HG03139 (cell line): ENCODE measurements at regions not wholly inside any gene's neighbourhood (a gene's known extent, or its start where the extent isn't known, plus 50 kb on each side); places are given as distances from the start of the nearest gene placed in this dataset.

Source experiments
- ATAC-seq: cut with Tn5 transposase; IDR thresholded peaks from one replicate; pipeline ENCODE4 v1.9.1; 2021; ENCODE audit not compliant: unreplicated experiment

DNA sequence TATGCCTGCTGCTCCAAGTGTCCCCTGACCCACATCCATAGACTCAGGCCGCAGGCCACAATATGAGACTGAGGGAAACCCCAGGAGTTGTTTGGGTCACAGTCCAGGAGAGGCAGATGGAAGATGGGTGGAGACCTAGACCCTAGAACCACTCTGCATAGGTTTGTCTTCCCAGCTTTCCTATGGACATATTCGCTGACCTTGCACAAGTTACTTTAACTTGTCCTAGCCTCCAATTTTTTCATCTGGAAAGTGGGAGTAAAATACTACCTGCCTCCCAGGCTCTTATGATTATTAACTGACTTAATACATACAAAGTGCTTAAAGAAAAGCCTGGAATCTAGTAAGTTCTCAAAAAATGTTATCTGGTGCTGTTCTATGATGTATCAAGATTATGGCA is 157.1 kb upstream of the IFNG-AS1 start:
- ATAC-seq, result no peak

DNA sequence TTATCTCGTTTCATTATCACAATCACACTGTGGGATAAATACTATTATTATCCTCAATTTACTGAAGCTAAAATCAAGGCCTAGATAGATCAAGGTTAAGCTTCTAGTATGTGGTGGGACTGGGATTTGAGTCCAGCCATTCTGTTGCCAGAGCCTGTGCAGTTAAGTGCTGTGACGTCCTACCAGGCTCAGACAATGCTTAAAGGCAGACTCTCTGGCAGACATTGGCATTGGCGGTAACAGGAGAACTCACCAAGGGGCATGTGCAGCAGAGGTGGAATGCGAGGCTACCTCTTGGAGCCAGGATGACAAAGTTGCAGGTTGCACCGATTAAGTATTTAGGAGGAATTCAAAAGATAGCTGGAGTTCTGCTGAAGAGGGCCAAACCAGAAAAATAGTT is 155.6 kb upstream of the IFNG-AS1 start:
- no peak for ATAC-seq

DNA sequence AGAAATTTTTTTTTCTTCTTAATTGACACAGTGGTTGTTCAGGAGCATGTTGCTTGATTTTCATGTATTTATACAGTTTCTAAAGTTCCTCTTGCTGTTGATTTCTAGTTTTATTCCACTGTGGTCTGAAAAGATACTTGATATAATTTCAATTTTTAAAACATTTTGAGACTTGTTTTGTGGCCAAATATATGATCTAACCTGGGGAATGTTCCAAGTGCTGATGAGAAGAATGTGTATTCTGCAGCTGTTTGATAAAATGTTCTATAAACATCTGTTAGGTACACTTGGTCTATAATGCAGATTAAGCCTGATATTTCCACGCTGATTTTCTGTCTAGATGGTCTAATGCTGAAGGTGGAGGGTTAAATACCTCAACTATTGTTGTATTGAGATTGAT is 151.4 kb upstream of the IFNG-AS1 start:
- ATAC-seq, result no peak

DNA sequence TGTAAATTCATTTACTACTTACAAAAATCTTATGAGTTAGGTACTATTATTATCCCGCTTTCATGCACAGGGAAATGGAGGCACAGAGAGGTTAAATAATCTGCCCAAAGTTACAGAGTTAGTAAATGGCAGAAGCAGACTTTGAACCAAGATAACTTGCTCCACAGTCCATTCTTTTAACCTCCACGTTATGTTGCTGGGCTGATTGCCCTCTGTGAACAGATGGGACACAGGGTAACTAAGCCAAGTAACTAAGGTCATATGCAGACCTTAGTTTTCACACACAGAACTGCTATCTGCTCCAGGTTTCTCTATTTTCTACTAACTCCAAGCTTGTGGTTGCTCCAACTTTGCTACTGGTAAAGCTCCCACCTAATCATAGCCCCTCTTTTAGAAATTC is 147.1 kb upstream of the IFNG-AS1 start:
- no peak for ATAC-seq

DNA sequence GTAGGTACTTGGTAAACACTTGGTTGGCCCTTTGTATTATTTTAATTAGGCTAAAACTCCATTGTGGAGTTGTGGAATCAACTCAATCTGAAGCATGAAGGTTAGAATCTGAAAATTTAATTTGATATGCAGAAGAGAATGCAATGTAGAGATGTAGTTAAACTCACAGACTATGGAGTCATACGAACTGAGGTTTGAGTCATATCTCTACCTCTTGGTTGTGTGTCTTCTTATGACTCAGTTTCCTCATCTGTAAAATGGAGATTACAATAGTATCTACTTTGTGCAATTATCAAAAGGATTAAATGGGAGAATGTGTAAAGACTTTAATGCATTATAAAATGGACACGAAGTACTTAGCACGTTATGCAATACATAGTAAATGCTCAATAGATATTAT is 146.0 kb upstream of the IFNG-AS1 start:
- ATAC-seq, result no peak

DNA sequence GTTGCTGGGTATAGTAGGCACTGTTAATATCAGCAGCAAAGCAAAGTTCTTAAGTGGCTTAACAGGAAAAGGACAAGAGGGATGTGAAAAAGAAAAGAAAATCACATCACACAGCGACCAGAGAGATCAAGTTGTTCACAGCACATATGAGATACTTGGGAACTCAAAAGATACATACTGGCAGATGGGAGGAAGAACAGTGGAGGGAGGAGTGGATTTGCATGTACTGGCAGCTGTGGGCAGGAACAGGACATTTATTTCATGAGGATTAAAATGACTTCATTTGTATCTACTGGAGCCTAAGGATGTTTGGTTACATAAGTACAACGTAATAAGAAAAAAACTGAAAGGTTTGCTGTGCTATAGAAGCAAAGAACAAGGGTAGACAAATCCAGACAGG is 136.5 kb upstream of the IFNG-AS1 start:
- ATAC-seq, result no peak

DNA sequence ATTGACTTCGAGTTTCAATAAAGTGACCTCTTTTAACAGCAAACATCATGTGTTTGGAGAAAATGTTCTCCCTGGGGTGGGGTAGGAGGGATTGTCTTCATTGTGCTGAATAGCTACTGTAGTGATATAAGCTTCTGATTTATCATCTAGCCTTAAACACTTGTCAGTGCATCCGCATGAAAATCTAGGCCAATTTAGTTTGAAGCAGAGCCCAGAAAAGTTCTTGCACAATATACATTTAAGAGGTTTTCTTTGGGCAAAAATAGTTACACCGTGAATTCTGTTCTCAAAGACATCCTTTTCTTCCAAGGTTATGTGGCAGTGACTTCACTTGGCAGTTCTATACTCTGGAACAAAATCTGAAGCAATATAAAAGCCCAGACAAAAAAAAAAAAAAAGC is 136.0 kb upstream of the IFNG-AS1 start:
- no peak for ATAC-seq

DNA sequence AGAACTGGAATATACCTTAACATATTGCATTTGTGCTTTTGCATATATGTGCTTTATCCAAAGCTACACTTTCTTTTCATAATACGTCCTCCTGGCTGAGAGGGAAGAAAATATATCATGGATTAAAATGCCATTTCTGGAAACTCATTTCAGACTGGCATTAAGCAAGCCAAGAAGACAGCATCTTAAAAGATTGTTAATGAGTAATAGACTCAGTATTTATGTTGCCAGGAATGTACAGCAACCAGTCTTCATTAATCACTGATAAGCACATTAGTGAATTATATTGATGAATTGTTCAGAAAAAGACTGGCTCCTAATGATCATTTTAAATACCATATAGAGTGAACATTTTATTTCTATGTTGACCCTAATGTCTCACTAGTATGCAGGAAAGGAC is 134.9 kb upstream of the IFNG-AS1 start:
- ATAC-seq, result no peak

DNA sequence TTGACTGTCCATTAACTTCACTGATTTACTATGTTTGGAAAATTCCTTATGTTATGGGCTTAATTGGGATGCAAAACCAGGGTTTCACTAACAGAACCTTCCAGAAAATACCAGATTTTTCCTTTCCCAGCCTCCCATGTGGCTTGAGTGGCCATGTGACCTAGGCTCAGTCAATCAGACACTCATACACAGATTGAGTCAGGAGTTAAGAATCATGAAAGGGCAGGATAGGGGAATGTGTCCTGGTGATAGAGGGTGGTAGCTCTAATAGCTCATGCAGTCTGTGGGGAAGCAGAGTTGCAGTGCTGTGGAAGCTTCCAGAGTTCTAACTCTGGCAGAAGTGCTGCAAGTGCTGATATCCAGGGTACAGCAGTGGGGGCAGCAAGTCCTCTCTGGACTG is 134.1 kb upstream of the IFNG-AS1 start:
- ATAC-seq, result no peak

DNA sequence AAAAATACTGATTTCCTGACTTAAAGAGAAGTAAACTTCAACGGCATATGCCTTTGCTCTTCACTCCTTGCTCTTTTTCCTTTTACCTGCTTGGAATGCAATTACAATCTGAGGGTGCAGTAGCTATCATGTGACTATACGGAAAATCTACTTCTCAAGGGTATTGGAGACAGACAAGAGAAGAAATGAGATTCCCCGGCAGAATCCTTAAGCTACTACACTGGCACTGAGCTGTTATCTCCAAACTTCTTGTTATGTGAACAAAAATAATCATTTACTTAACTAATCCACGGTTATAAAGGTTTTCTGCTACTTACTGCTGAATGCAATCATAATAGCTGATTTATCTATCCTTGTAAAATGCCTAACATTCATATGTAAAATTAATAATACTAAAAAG is 118.0 kb upstream of the IFNG-AS1 start:
- no peak for ATAC-seq

DNA sequence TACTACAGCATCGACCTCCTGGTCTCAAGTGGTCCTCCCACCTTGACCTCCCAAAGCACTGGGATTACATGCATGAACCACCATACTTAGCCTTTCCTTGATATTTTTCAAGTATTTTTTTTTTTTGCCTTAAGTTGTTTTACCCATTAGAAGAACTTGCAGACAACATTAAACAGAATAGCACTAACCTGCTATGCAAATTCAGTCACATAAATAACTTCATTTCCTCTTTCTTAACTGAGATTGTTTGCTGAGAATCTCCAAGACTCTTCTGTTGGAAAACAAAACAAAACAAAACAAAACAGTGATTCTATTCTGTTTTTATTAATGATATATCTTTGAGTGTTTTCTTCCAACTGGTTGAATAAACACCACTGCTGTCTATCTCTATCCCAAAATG is 115.9 kb upstream of the IFNG-AS1 start:
- ATAC-seq, result no peak

DNA sequence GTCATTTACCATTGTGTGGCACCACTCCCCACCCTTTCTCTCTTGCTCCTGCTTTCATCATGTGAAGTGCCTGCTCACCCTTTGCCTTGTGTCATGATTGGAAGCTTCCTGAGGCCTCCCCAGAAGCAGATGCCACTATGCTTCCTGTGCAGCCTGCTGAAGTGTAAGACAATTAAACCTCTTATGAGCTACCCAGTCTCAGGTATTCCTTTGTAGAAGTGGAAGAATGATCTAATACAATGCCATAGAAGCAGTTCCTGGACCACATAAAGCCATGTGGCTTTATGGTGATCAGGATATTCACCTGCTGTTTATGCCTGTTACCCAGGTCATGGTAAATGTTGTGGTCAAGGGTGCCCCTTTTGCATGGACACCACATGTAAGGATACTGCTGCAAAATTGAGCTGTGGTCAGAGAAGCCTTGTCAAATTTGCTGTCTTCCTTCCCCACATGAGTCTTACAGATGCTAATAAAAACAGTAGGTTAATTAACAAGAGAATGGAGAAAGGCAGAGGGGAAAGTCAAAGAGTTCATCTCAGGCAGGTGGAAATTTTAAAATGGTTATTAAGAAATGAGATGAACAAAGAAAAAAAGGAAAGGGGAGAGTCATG is 112.8 kb upstream of the IFNG-AS1 start:
- no peak for ATAC-seq

DNA sequence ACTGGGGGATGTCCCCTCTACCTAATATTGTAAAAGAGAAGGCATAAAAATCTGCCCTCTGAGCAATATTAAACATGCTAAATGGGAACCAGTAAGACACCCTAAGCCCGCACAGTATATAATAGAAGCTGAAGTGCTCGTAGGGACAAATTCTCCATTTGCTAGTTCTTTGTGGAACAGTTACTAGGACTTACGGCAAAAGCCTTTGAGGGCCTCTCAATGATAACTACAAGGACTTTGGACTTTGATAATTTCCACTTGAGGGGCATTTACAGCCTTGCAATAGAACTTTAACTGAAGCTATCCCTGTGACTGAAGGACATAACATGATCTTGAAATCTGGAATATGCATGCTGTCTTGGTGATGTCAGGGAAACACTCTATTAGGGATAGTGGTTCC is 111.5 kb upstream of the IFNG-AS1 start:
- ATAC-seq, result no peak

DNA sequence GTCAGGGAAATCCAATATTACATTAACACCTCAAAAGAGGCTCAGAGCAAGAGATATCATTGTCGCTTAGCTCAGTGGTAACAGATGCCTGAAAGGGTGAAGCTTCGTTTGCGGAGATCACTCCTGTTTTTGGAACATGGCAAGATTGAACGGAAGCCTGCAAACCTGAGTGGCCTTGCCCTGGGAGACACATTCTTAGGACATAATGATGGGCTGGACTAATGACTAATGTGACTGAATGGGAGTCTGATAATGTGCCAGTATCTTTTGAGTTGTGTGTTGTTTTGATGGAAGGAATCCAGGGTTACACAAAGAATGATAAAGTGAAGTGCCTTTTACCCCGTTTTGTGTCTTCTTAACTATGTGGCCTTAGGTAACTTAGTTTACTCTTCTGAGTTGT is 109.3 kb upstream of the IFNG-AS1 start:
- ATAC-seq, result no peak

DNA sequence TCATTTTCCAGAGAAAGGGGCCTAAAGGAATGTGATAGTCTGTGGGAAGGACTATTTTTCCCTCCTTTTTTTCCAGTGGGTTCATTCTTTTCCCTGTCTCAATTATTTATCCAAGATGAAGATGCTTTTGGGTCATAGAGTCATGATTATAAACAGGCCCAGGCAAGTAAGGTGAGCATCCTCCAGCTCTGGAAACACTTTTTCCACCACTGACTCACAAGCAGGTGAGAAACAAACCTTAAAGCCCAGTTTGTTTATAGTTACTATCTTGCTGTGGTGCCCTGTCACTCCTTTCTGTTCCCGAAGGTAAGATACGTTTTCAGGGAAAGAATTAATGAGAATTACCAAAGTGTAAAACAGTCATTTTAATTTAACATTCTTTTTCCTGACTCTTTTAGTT is 107.7 kb upstream of the IFNG-AS1 start:
- no peak for ATAC-seq

DNA sequence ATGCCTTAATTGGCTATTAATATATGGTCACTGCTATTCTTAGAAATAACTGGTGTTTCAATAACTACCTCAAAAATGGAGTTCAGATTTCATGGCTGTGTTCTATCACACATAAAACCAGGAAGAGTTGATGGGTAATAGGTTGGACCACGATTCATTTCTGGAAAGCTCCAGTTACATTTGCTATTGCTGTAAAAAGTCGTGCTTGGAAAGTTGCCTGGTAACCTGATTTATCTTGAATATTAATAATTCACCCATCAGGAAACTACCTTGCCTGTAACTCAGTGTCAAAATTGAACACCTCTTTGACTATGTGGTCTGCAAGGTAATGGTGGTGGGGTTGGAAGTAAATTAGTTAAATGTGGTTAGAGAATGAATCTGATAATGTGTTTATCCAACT is 104.7 kb upstream of the IFNG-AS1 start:
- no peak for ATAC-seq

DNA sequence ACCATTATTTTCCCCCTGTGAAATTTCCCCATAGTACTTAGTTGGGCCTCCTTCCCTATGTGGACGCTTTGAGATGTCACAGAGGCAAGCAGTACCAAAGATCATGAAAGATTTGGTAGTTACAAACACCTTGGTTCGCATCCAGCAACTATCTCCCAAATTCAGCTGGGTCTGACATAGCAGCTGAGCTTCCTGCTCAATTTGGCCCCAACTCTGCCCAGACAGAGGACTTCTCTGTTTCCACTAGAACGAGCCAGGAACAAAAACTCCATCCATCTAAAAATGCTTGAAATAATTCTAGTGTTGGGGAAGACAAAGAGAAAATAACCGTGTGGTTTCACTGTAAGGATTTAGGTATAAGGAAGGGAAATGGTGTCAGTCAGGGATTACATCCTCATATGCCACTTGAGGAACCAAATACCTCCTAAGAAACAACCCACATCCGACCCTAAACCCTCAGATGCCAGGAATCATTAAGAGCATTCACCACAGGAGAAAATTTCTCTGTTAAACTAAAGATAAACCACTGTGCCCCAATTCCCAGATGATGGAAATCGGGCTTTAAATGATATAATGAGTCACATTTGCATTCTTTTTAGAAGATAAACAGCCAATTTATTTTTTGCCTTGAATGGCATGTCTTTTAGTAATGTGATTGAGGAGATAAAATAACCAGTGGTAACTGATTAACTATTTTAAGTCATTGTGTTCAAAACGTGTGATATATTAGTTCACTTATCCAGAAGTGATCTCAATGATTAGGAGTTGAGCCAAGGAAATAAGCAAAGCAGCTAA is 103.7 kb upstream of the IFNG-AS1 start:
- ATAC-seq, result no peak

DNA sequence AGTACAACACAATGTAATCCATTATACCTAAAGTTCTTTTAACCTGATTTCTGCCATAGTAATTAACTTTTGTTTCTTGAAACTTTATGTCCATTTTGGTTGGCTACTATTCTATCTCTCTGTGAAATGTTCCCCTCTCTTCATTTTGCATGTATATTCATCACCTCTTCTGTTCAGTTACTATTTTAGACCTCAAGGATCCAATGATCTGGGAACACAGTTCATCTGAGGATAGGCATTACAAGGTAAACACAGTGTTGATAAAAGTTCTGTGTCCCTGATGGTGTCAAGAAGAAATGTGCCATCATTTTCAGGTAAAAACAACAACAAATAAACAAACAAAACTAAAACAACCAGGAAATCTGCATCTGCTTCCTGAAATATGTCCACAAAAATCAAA is 102.2 kb upstream of the IFNG-AS1 start:
- no peak for ATAC-seq

DNA sequence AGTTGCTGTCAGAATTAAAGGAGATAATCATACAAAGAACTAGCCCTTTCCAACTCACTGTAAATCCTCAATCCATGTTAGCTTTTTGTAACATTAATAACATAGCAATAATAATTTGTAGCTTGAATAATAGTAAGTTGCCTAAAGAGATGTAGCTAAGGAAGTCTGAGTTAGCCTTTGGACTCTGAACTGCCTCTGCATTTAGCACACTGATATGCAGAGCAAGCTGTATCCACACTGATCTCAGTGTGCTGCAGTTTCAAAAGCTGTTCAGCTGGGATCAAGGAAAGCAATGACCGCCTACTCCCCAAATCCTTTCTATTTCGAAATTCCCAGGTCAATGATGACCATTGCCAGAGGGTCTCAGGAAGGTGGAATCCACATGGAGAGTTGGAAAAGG is 99.3 kb upstream of the IFNG-AS1 start:
- ATAC-seq, result no peak

DNA sequence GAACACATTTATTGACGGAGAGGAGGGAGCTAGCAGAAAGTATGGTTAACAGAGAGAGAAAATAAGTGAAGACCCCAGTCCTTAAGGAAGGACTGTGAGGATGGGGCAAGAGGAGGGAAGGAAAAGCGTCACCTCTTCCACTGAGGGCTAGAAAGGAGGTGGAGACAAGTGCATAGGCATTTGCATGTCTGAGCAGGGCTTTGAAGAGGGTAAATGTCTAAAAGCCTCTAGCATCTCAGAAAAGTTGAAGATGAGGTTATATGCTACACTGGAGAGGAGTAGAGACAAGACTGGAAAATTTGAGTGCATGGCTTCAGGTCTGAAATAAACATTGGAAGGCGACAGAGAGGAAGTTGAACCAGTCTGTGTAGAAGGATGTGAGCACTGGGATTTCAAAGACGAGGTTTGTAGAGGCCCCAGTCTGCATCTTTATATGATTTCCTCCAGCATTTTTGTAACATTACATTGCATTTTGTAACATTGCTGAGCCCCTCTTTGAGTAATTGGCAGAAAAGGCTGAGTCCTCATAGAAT is 98.5 kb upstream of the IFNG-AS1 start:
- ATAC-seq, result no peak

DNA sequence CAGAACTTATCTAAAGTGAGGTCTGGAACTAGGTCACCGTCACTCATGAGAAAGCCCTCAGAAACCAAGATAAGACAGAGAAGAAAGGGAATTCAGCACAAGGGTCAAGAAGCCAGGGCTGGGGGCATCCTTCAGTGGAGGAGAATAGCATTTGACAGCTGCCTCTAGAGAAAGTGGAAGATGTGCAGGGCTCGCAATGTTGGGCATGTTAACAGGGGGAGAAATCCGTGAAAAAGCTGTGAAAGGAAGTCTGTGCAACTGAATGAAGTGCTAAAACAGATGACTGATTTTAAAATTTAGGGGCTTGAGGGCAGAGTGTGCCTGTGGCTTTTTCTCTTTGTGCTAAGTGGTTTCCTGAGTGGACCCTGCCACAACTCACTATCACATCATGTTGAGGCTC is 97.7 kb upstream of the IFNG-AS1 start:
- ATAC-seq, result no peak

DNA sequence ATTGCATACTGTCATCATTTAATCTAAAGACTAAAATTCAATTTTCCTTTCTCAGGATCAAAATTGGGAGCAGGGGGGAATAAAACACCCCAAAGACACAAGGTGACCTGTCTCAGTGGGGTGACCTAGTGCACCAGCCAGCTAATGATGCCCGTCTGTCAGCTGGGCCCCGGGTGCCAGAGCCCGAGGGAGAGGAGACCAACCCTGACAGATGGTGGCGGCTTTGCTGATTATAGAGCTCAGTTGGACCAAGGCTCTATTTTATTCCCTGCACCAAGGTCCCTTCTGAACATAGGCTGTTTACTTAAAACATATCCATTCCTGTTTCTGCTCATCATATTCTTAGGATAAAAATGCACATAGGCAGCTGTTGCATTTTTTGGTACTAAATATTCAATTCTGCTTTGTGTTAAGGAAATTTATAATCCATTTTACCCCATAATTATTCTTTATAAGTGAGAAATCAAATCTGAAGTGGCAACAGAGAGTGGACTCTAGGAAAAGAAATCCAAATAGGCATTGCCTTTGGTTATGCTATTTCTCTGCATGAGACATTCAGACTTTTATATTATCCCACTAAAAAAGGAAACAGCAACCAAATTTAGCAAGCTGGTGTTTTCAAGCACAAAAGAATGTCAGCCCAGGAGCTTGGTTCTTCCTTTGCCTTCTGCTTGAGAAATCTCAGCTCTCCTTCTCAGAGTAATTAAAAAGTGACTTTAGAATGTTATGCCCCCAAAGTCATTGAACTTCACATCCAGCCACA is 96.8 kb upstream of the IFNG-AS1 start:
- ATAC-seq, result no peak
